Prostate gland (tissue), 2 donors: ENCODE measurements at regions not wholly inside any gene's neighbourhood (a gene's known extent, or its start where the extent isn't known, plus 50 kb on each side); places are given as distances from the start of the nearest gene placed in this dataset.

ENCODE experiments used
- DNase-seq: peaks from one replicate; pipeline ENCODE4 v3.0.0-alpha.2; 2019; ENCODE audit warnings: low spot score
- H3K27ac ChIP-seq, 2 donors: fragments of 200-600 bp; sonication (generic); 2 replicates each; pipeline ENCODE4 v1.5.1; 2017 to 2019
- H3K27me3 ChIP-seq: fragments of 200-600 bp; sonication (generic); replicated peaks from 2 replicates; pipeline ENCODE4 v1.5.1; 2019; ENCODE audit not compliant: insufficient read depth
- H3K36me3 ChIP-seq, 2 donors: fragments of 200-600 bp; sonication (generic); 1 replicate in 1 of 2; 2 replicates in 1 of 2; pipeline versions ENCODE4 v1.5.1 to v1.8.1; 2017 to 2019
- H3K4me1 ChIP-seq: fragments of 200-600 bp; sonication (generic); replicated peaks from 2 replicates; pipeline ENCODE4 v1.5.1; 2019
- H3K4me3 ChIP-seq, 2 donors: fragments of 200-600 bp; sonication (generic); 2 replicates each; pipeline ENCODE4 v1.5.1; 2017 to 2019
- H3K9me3 ChIP-seq: fragments of 200-600 bp; sonication (generic); 2 replicates; pipeline ENCODE4 v1.5.1; 2017
- POLR2A ChIP-seq: fragments of 450-650 bp; IDR thresholded peaks from one replicate; pipeline ENCODE4 v1.6.1; 2016; ENCODE audit warnings: antibody characterized with exemption, mild to moderate bottlenecking
- POLR2AphosphoS5 ChIP-seq: sonication (generic); formaldehyde crosslinking; IDR thresholded peaks from one replicate; pipeline ENCODE4 v1.6.1; 2017; ENCODE audit warnings: antibody characterized with exemption
- WGBS: methylation state at CpG from one replicate; pipeline ENCODE4 v1.1.5; 2018; 5-methylcytosine and 5-hydroxymethylcytosine counted together
- intact Hi-C: fragments of 100-400 bp; cut with DNase I; formaldehyde crosslinking; loops from one replicate; pipeline ENCODE4 v1.14.2; 2022
- TF ChIP-seq, protein P1 (sequence below), 4 experiments: fragments of 200-600 bp in 2 of 4; fragments of 450-650 bp in 2 of 4; sonication (generic) in 2 of 4; IDR thresholded peaks; 1 replicate in 3 of 4; 2 replicates in 1 of 4; pipeline ENCODE4 v1.5.1; 2016 to 2019; ENCODE audit warnings: antibody characterized with exemption in 4 of 4, mild to moderate bottlenecking in 2 of 4, moderate library complexity in 2 of 4

- WGBS, result 15% methylated on average over 1 of the region's 1 CpG
- no peak for DNase-seq
- H3K4me3 ChIP-seq, result no peak overlapping the region
- H3K36me3 ChIP-seq, result no peaks in the 10 kb centered on the region
- H3K27me3 ChIP-seq, result no peaks in the 10 kb centered on the region
- no peak for TF ChIP-seq POLR2AphosphoS5
- TF ChIP-seq POLR2A, result no peak
- TF ChIP-seq, protein P1, sequence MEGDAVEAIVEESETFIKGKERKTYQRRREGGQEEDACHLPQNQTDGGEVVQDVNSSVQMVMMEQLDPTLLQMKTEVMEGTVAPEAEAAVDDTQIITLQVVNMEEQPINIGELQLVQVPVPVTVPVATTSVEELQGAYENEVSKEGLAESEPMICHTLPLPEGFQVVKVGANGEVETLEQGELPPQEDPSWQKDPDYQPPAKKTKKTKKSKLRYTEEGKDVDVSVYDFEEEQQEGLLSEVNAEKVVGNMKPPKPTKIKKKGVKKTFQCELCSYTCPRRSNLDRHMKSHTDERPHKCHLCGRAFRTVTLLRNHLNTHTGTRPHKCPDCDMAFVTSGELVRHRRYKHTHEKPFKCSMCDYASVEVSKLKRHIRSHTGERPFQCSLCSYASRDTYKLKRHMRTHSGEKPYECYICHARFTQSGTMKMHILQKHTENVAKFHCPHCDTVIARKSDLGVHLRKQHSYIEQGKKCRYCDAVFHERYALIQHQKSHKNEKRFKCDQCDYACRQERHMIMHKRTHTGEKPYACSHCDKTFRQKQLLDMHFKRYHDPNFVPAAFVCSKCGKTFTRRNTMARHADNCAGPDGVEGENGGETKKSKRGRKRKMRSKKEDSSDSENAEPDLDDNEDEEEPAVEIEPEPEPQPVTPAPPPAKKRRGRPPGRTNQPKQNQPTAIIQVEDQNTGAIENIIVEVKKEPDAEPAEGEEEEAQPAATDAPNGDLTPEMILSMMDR (IDR thresholded peaks at IDR 0.05), result no peak
- intact Hi-C loops, result loop anchor here (10.0 kb wide), 1 partner anchor 139 kb away; no protein-coding TSS in a partner anchor
- H3K9me3 ChIP-seq, result no peaks in the 10 kb centered on the region
- no peak overlapping the region for H3K27ac ChIP-seq
- no peaks in the 10 kb centered on the region for H3K4me1 ChIP-seq
Observed at GRCh38 chr11:95566211-95566610, 223.4 kb downstream of the FAM76B start.

DNA sequence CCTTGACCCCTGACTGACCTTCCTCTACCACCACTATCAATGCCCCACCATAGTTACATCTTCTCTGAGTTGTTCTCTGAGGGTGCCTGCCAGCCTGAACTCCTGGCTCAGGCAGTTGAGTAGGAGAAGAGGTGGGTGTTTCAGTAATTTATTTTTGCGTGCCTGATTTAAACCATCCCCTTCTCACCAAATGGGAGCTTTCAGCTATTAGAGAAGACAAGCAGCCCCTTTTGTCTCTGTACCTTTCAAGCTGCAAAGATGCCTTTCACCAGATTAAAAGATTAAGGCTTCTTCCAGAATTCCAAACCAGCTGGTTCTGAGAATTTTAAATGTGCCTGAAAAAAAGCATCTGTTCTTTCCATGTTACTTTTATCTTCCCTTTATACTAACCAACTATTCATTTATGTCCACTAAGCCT is 223.8 kb downstream of the FAM76B start:
- no peaks in the 10 kb centered on the region for H3K4me1 ChIP-seq
- no peaks in the 10 kb centered on the region for H3K36me3 ChIP-seq
- TF ChIP-seq POLR2A, result no peak
- TF ChIP-seq POLR2AphosphoS5, result no peak
- TF ChIP-seq, protein P1 (IDR thresholded peaks at IDR 0.05), result no peak
- no peak for DNase-seq
- no peaks in the 10 kb centered on the region for H3K27me3 ChIP-seq
- H3K27ac ChIP-seq, result no peak overlapping the region
- WGBS, result 21% methylated on average over 1 of the region's 1 CpG
- H3K9me3 ChIP-seq, result no peaks in the 10 kb centered on the region
- H3K4me3 ChIP-seq, result no peak overlapping the region
- intact Hi-C loops, result loop anchor here (10.0 kb wide), 1 partner anchor 139 kb away; no protein-coding TSS in a partner anchor

- WGBS, result 33% methylated on average over 2 of the region's 2 CpGs
- H3K4me3 ChIP-seq, result no peak overlapping the region
- TF ChIP-seq POLR2AphosphoS5 (no peak), POLR2A (no peak)
- TF ChIP-seq, protein P1 (IDR thresholded peaks at IDR 0.05), result no peak
- DNase-seq, result no peak
- H3K4me1 ChIP-seq, result no peaks in the 10 kb centered on the region
- intact Hi-C loops, result loop anchor here (10.0 kb wide), 1 partner anchor 141 kb away; no protein-coding TSS in a partner anchor
- no peaks in the 10 kb centered on the region for H3K27me3 ChIP-seq
- H3K27ac ChIP-seq, result no peak overlapping the region
- no peaks in the 10 kb centered on the region for H3K9me3 ChIP-seq
- no peaks in the 10 kb centered on the region for H3K36me3 ChIP-seq
Observed at GRCh38 chr11:95563859-95564258, 225.7 kb downstream of the FAM76B start.

GRCh38 chr11:95563173-95563572 is 226.4 kb downstream of the FAM76B start:
- no peaks in the 10 kb centered on the region for H3K9me3 ChIP-seq
- H3K27ac ChIP-seq, result no peak overlapping the region
- no peaks in the 10 kb centered on the region for H3K4me1 ChIP-seq
- TF ChIP-seq, protein P1 (IDR thresholded peaks at IDR 0.05), result no peak
- TF ChIP-seq POLR2AphosphoS5, result no peak
- TF ChIP-seq POLR2A, result no peak
- DNase-seq, result no peak
- 82% methylated on average over 2 of the region's 2 CpGs for WGBS
- intact Hi-C loops, result loop anchor here (10.0 kb wide), 1 partner anchor 142 kb away; no protein-coding TSS in a partner anchor
- H3K27me3 ChIP-seq, result no peaks in the 10 kb centered on the region
- H3K4me3 ChIP-seq, result no peak overlapping the region
- H3K36me3 ChIP-seq, result no peaks in the 10 kb centered on the region

- no peaks in the 10 kb centered on the region for H3K27me3 ChIP-seq
- WGBS, result 94% methylated on average over 6 of the region's 6 CpGs
Observed at GRCh38 chr11:95562196-95562921, 227.2 kb downstream of the FAM76B start.

More at GRCh38 chr11:95562196-95562921, 227.2 kb downstream of the FAM76B start:
- H3K4me3 ChIP-seq, result no peak overlapping the region
- DNase-seq, result no peak
- H3K27ac ChIP-seq, result no peak overlapping the region
- H3K36me3 ChIP-seq, result no peaks in the 10 kb centered on the region
- intact Hi-C loops, result loop anchor here (10.0 kb wide), 1 partner anchor 142 kb away; no protein-coding TSS in a partner anchor
- no peaks in the 10 kb centered on the region for H3K4me1 ChIP-seq
- no peak for TF ChIP-seq POLR2A
- no peak for TF ChIP-seq POLR2AphosphoS5
- TF ChIP-seq, protein P1 (IDR thresholded peaks at IDR 0.05), result no peak
- no peaks in the 10 kb centered on the region for H3K9me3 ChIP-seq
